ENCODE measurements at regions not wholly inside any gene's neighbourhood (a gene's known extent, or its start where the extent isn't known, plus 50 kb on each side); places are given as distances from the start of the nearest gene placed in this dataset.

DNA sequence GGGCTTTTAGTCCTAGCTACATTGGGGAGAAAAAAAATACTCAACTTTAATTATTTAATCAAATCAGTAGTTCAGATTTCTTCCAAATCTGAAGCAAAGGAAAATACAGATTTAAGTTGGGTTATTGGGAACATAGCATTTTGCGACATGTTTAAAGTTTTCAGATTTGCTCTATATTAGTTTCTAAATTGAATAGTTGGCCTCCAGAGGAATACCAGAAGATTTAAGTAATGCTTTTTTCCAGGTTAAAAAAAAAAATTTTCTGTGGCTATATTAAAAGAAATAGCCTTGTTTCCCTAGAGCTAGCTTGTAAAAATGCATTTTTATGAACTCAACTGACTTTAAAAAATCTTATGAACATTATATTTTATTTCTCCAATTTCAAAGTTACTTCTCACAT is 115.9 kb downstream of the DDX53 start:
- Histone ChIP-seq H3K9me3 (ENCODE audit: control insufficient read depth in 1 of 2, low read length in 2 of 2) (no peaks in the 10 kb centered on the region), H3K27ac (ENCODE audit: low read depth, low read length) (no peak overlapping the region), H3K4me1 (ENCODE audit: insufficient read depth, low read length) (no peaks in the 10 kb centered on the region), H3K4me3 (ENCODE audit: low read length in 2 of 2) (no peak overlapping the region), H3K27me3 (ENCODE audit: insufficient read depth, low read length) (no peaks in the 10 kb centered on the region), H3K36me3 (ENCODE audit: insufficient read depth, low read length) (no peaks in the 10 kb centered on the region)
- no peak for DNase-seq
- intact Hi-C loops (cut with micrococcal nuclease) = no loop called here
- ChIA-PET CTCF (ENCODE audit: partially characterized antibody) (interaction anchor here (0.7 kb wide), 1 partner anchor 10 kb away, joined by 5 read pairs; no protein-coding TSS in a partner anchor), POLR2A (ENCODE audit: partially characterized antibody) (no interaction called here)
- Mint-ChIP-seq H3K36me3 (no peaks in the 10 kb centered on the region), H3K9me3 (no peaks in the 10 kb centered on the region), H3K27me3 (no peaks in the 10 kb centered on the region), H3K4me1 (no peaks in the 10 kb centered on the region), H3K4me3 (no peak overlapping the region), H3K27ac (no peak overlapping the region)

DNA sequence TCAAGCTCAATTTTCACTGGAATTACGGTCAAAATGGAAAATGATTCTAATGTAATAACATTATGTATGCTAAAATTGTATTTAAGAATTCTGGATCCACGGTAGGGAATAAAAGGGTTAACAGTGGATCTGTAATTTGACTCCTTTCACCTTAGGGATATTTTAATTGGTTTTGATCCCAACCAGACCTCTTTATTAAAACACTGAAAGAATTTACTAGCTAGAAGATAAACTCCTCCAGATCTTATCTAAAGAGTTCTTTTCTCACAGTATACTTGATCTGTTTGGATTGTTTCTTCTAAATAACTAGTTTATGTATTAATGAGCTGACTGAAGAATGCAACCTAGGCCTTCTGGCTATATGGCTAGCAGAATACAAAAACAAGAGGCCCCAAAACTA is 118.4 kb downstream of the DDX53 start:
- Mint-ChIP-seq H3K27me3 (no peaks in the 10 kb centered on the region), H3K4me3 (no peak overlapping the region), H3K4me1 (no peaks in the 10 kb centered on the region), H3K36me3 (no peaks in the 10 kb centered on the region), H3K9me3 (no peaks in the 10 kb centered on the region), H3K27ac (no peak overlapping the region)
- intact Hi-C loops (cut with micrococcal nuclease) = no loop called here
- ChIA-PET CTCF (ENCODE audit: partially characterized antibody) (no interaction called here), POLR2A (ENCODE audit: partially characterized antibody) (no interaction called here)
- no peak overlapping the region for H3K4me3 ChIP-seq (ENCODE audit: low read length in 2 of 2)
- H3K9me3 ChIP-seq (ENCODE audit: control insufficient read depth in 1 of 2, low read length in 2 of 2) = no peaks in the 10 kb centered on the region
- H3K36me3 ChIP-seq (ENCODE audit: insufficient read depth, low read length) = no peaks in the 10 kb centered on the region
- H3K27ac ChIP-seq (ENCODE audit: low read depth, low read length) = no peak overlapping the region
- H3K27me3 ChIP-seq (ENCODE audit: insufficient read depth, low read length) = no peaks in the 10 kb centered on the region
- no peak for DNase-seq
- H3K4me1 ChIP-seq (ENCODE audit: insufficient read depth, low read length) = no peaks in the 10 kb centered on the region

DNA sequence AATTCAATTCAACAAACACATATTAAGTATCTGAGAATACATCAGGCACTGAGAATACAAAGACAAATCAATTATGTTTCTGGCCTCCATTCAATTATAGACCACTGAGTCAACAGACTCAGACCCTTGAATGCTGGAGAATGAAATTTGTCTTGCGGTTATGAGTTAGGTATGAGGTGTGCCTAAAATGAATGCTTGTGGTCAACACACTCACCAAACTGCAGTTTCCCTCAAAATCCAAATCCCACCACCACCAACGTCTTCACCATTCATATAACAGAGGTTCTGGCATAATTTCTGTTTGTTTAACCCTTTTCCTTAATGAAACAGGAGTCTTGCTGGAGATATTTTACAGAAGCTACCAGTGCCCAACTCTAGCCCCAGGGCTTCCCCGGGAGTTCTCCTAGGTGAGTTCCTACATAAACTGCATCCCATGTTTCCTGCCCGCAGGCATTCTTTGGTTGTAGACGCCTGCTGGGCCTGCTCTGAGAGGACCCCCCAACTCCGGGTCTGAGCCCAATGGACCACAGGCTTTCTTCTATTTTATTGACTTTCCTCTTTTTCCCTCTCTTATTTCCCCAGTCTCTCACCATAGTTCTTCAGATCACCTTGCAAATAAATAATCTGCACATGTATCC is 119.2 kb downstream of the DDX53 start:
- Histone ChIP-seq H3K36me3 (ENCODE audit: insufficient read depth, low read length) (no peaks in the 10 kb centered on the region), H3K27me3 (ENCODE audit: insufficient read depth, low read length) (no peaks in the 10 kb centered on the region), H3K4me1 (ENCODE audit: insufficient read depth, low read length) (no peaks in the 10 kb centered on the region), H3K9me3 (ENCODE audit: control insufficient read depth in 1 of 2, low read length in 2 of 2) (no peaks in the 10 kb centered on the region), H3K4me3 (ENCODE audit: low read length in 2 of 2) (no peak overlapping the region), H3K27ac (ENCODE audit: low read depth, low read length) (no peak overlapping the region)
- Mint-ChIP-seq H3K36me3 (no peaks in the 10 kb centered on the region), H3K4me1 (no peaks in the 10 kb centered on the region), H3K4me3 (no peak overlapping the region), H3K27ac (no peak overlapping the region), H3K27me3 (no peaks in the 10 kb centered on the region), H3K9me3 (no peaks in the 10 kb centered on the region)
- DNase-seq = no peak
- ChIA-PET POLR2A (ENCODE audit: partially characterized antibody) (no interaction called here), CTCF (ENCODE audit: partially characterized antibody) (no interaction called here)
- intact Hi-C loops (cut with micrococcal nuclease) = no loop called here

DNA sequence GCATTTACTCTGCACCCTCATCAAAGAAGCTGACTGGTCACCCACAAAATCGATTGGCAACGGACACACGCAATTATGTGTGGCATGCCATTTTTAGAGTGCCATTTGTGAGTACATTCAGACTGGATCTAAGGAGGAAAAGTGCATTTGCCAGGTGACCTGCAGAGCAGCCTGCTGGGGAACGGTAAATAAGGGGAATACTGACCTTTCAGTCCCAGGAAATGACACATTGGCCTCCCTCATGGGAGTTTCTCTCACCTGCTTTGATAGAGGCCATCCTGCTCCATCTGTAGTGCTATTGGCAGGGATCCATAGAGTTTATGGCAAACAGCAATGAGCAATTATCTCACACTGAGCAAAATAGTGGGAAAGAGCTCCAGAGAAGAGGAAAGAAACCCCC is 127.8 kb downstream of the DDX53 start:
- no peak for DNase-seq
- no peaks in the 10 kb centered on the region for H3K36me3 Mint-ChIP-seq
- no peaks in the 10 kb centered on the region for H3K27me3 Mint-ChIP-seq
- H3K9me3 Mint-ChIP-seq = peaks cover 0 to 5% (median 0%) of the 10 kb centered on the region in 8 donors
- Histone ChIP-seq H3K4me1 (ENCODE audit: insufficient read depth, low read length) (no peaks in the 10 kb centered on the region), H3K27ac (ENCODE audit: low read depth, low read length) (no peak overlapping the region), H3K27me3 (ENCODE audit: insufficient read depth, low read length) (no peaks in the 10 kb centered on the region), H3K9me3 (ENCODE audit: control insufficient read depth in 1 of 2, low read length in 2 of 2) (no peaks in the 10 kb centered on the region), H3K36me3 (ENCODE audit: insufficient read depth, low read length) (no peaks in the 10 kb centered on the region), H3K4me3 (ENCODE audit: low read length in 2 of 2) (no peak overlapping the region)
- POLR2A ChIA-PET (ENCODE audit: partially characterized antibody) = no interaction called here
- H3K27ac Mint-ChIP-seq = no peak overlapping the region
- H3K4me1 Mint-ChIP-seq = no peaks in the 10 kb centered on the region
- no peak overlapping the region for H3K4me3 Mint-ChIP-seq
- CTCF ChIA-PET (ENCODE audit: partially characterized antibody) = no interaction called here
- intact Hi-C loops (cut with micrococcal nuclease) = no loop called here

GRCh38 chrX:23133551-23133950 is 133.8 kb downstream of the DDX53 start:
- Histone ChIP-seq H3K9me3 (ENCODE audit: control insufficient read depth in 1 of 2, low read length in 2 of 2) (no peaks in the 10 kb centered on the region), H3K4me1 (ENCODE audit: insufficient read depth, low read length) (no peaks in the 10 kb centered on the region), H3K27ac (ENCODE audit: low read depth, low read length) (no peak overlapping the region), H3K36me3 (ENCODE audit: insufficient read depth, low read length) (no peaks in the 10 kb centered on the region), H3K4me3 (ENCODE audit: low read length in 2 of 2) (no peak overlapping the region), H3K27me3 (ENCODE audit: insufficient read depth, low read length) (no peaks in the 10 kb centered on the region)
- Mint-ChIP-seq H3K36me3 (no peaks in the 10 kb centered on the region), H3K27ac (no peak overlapping the region), H3K4me1 (no peaks in the 10 kb centered on the region), H3K27me3 (no peaks in the 10 kb centered on the region), H3K4me3 (no peak overlapping the region), H3K9me3 (peaks cover 0 to 3% (median under 1%) of the 10 kb centered on the region in 8 donors)
- POLR2A ChIA-PET (ENCODE audit: partially characterized antibody) = no interaction called here
- CTCF ChIA-PET (ENCODE audit: partially characterized antibody) = no interaction called here
- DNase-seq = no peak
- intact Hi-C loops (cut with micrococcal nuclease) = no loop called here

- H3K27me3 ChIP-seq (ENCODE audit: insufficient read depth, low read length) = no peaks in the 10 kb centered on the region
- ChIA-PET POLR2A (ENCODE audit: partially characterized antibody) (no interaction called here), CTCF (ENCODE audit: partially characterized antibody) (no interaction called here)
- peaks cover 0 to 3% (median under 1%) of the 10 kb centered on the region in 8 donors for H3K9me3 Mint-ChIP-seq
- no peak overlapping the region for H3K27ac Mint-ChIP-seq
- no peaks in the 10 kb centered on the region for H3K36me3 Mint-ChIP-seq
- no peaks in the 10 kb centered on the region for H3K27me3 Mint-ChIP-seq
- no peaks in the 10 kb centered on the region for H3K36me3 ChIP-seq (ENCODE audit: insufficient read depth, low read length)
- H3K4me1 Mint-ChIP-seq = no peaks in the 10 kb centered on the region
- H3K4me3 ChIP-seq (ENCODE audit: low read length in 2 of 2) = no peak overlapping the region
- H3K27ac ChIP-seq (ENCODE audit: low read depth, low read length) = no peak overlapping the region
- intact Hi-C loops (cut with micrococcal nuclease) = no loop called here
- no peak overlapping the region for H3K4me3 Mint-ChIP-seq
- no peaks in the 10 kb centered on the region for H3K9me3 ChIP-seq (ENCODE audit: control insufficient read depth in 1 of 2, low read length in 2 of 2)
- no peaks in the 10 kb centered on the region for H3K4me1 ChIP-seq (ENCODE audit: insufficient read depth, low read length)
- DNase-seq = no peak
These were observed 134.4 kb downstream of the DDX53 start for GRCh38 chrX:23134136-23134535.

DNA sequence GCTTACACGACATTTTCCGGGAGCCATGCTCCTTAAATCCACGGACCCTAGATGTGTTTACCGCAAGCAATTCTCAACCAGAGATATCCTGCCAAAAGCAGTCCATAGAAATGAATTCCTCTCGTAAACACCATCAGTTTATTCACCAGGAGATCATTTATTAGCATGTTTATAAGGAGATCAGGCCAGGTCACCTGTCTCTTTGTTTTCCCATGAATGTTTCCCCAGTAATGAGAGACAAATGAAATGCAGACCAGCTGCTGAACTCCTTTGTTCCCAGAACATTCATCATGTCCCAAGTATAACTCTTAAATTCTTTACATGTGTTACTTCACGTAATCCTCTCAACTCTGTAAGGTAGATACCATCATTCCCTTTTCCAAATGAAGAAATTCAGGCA is 137.1 kb downstream of the DDX53 start:
- ChIA-PET CTCF (ENCODE audit: partially characterized antibody) (no interaction called here), POLR2A (ENCODE audit: partially characterized antibody) (no interaction called here)
- no peak for DNase-seq
- H3K4me1 Mint-ChIP-seq = no peaks in the 10 kb centered on the region
- no peaks in the 10 kb centered on the region for H3K27me3 ChIP-seq (ENCODE audit: insufficient read depth, low read length)
- H3K9me3 Mint-ChIP-seq = peaks cover 0 to 3% (median under 1%) of the 10 kb centered on the region in 8 donors
- H3K4me1 ChIP-seq (ENCODE audit: insufficient read depth, low read length) = no peaks in the 10 kb centered on the region
- H3K36me3 Mint-ChIP-seq = no peaks in the 10 kb centered on the region
- no peaks in the 10 kb centered on the region for H3K27me3 Mint-ChIP-seq
- no peaks in the 10 kb centered on the region for H3K36me3 ChIP-seq (ENCODE audit: insufficient read depth, low read length)
- no peak overlapping the region for H3K27ac ChIP-seq (ENCODE audit: low read depth, low read length)
- intact Hi-C loops (cut with micrococcal nuclease) = no loop called here
- no peak overlapping the region for H3K4me3 ChIP-seq (ENCODE audit: low read length in 2 of 2)
- no peak overlapping the region for H3K4me3 Mint-ChIP-seq
- H3K9me3 ChIP-seq (ENCODE audit: control insufficient read depth in 1 of 2, low read length in 2 of 2) = no peaks in the 10 kb centered on the region
- no peak overlapping the region for H3K27ac Mint-ChIP-seq

DNA sequence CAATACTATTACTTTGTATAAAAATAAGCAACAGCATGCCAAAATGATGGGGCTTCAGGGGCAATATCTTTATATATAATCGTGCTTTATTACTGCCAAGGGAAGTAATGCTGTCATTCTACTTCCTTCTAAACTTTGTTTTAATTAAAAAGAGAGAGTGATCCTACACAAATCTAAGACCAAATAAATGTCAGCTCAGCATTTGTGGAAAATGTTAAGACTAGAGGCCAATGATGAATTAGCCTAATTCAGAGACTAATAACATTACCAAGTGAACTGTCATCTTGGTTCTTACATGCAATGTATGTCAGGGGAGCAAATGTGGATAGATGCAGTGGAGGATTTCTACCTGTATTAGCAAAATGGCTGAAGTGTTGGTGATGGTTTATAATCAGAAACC is 166.4 kb upstream of the PTCHD1 start:
- Histone ChIP-seq H3K27me3 (ENCODE audit: insufficient read depth, low read length) (no peaks in the 10 kb centered on the region), H3K36me3 (ENCODE audit: insufficient read depth, low read length) (no peaks in the 10 kb centered on the region), H3K4me1 (ENCODE audit: insufficient read depth, low read length) (no peaks in the 10 kb centered on the region), H3K9me3 (ENCODE audit: control insufficient read depth in 1 of 2, low read length in 2 of 2) (no peaks in the 10 kb centered on the region), H3K4me3 (ENCODE audit: low read length in 2 of 2) (no peak overlapping the region), H3K27ac (ENCODE audit: low read depth, low read length) (no peak overlapping the region)
- Mint-ChIP-seq H3K9me3 (peaks cover 0 to 5% (median 0%) of the 10 kb centered on the region in 8 donors), H3K27ac (no peak overlapping the region), H3K4me1 (no peaks in the 10 kb centered on the region), H3K36me3 (no peaks in the 10 kb centered on the region), H3K27me3 (no peaks in the 10 kb centered on the region), H3K4me3 (no peak overlapping the region)
- intact Hi-C loops (cut with micrococcal nuclease) = no loop called here
- POLR2A ChIA-PET (ENCODE audit: partially characterized antibody) = no interaction called here
- CTCF ChIA-PET (ENCODE audit: partially characterized antibody) = no interaction called here
- no peak for DNase-seq

Measured in CD4-positive, alpha-beta memory T cell (primary cell).